ENCODE measurements at regions not wholly inside any gene's neighbourhood (a gene's known extent, or its start where the extent isn't known, plus 50 kb on each side); places are given as distances from the start of the nearest gene placed in this dataset.

- Histone ChIP-seq H2AFZ (ENCODE audit: low read depth, low read length) (no peak overlapping the region), H3K9me3 (ENCODE audit: low read length) (no peaks in the 10 kb centered on the region), H3K4me3 (ENCODE audit: low read length) (no peak overlapping the region), H3K79me2 (replicated peaks; ENCODE audit: insufficient read depth, low read length) (no peaks in the 10 kb centered on the region), H3K9ac (ENCODE audit: low read length) (no peak overlapping the region), H3K4me2 (ENCODE audit: low read length) (no peak overlapping the region), H3K36me3 (ENCODE audit: insufficient read depth, low read length) (no peaks in the 10 kb centered on the region), H3F3A (ENCODE audit: insufficient read depth, low read length, poor library complexity, severe bottlenecking) (no peaks in the 10 kb centered on the region), H3K27me3 (ENCODE audit: insufficient read depth, low read depth, low read length) (no peaks in the 10 kb centered on the region), H3K9me2 (ENCODE audit: insufficient read depth, low read length) (no peaks in the 10 kb centered on the region), H4K20me1 (ENCODE audit: insufficient read depth) (no peaks in the 10 kb centered on the region), H3K27ac (ENCODE audit: low read length) (no peak overlapping the region)
- TF ChIP-seq SMC3 (conservative IDR thresholded peaks at IDR 0.05; ENCODE audit: poor library complexity) (no peak), RAD21 (conservative IDR thresholded peaks at IDR 0.05) (no peak), TAF1 (IDR thresholded peaks at IDR 0.05; ENCODE audit: low read depth) (no peak), MXI1 (conservative IDR thresholded peaks at IDR 0.05; ENCODE audit: poor library complexity, severe bottlenecking) (no peak), REST (IDR thresholded peaks at IDR 0.05; ENCODE audit: borderline replicate concordance) (no peak), EP300 (conservative IDR thresholded peaks at IDR 0.05; ENCODE audit: poor library complexity, severe bottlenecking) (no peak)
Observed at GRCh38 chr12:56838621-56839488, 75.7 kb downstream of the HSD17B6 start.

Small RNAs in the stretch of these regions (small RNA-seq; reads per million reads assigned to genes)
- gene AC121758.2 (0 reads per million in 3 experiments), gene RF00554 (0 to 1.5 (median 0) reads per million in 3 experiments)
